H9 (cell line): ENCODE measurements at regions not wholly inside any gene's neighbourhood (a gene's known extent, or its start where the extent isn't known, plus 50 kb on each side); places are given as distances from the start of the nearest gene placed in this dataset.

ENCODE experiments used
- DNase-seq: peaks from one replicate; pipeline ENCODE4 v3.0.0-alpha.2; 2017
- H2AFZ ChIP-seq: one replicate; pipeline ENCODE4 v1.6.1; 2013; ENCODE audit warnings: mild to moderate bottlenecking, low read length, control low read depth, moderate library complexity
- H2AK5ac ChIP-seq: 2 replicates; pipeline ENCODE4 v1.6.1; 2013; ENCODE audit warnings: low read length, control low read depth, mixed read lengths; ENCODE audit not compliant: insufficient read length
- H2BK120ac ChIP-seq: one replicate; pipeline ENCODE4 v1.6.1; 2013; ENCODE audit warnings: low read depth, mild to moderate bottlenecking, low read length, control low read depth, inconsistent platforms; ENCODE audit not compliant: poor library complexity, severe bottlenecking
- H2BK12ac ChIP-seq: 2 replicates; pipeline ENCODE4 v1.6.1; 2013; ENCODE audit warnings: low read length, control low read depth, mixed read lengths, low read depth; ENCODE audit not compliant: insufficient read length
- H2BK15ac ChIP-seq: 2 replicates; pipeline ENCODE4 v1.6.1; 2013; ENCODE audit warnings: low read depth, low read length, control low read depth
- H2BK20ac ChIP-seq: one replicate; pipeline ENCODE4 v1.6.1; 2013; ENCODE audit warnings: low read depth, mild to moderate bottlenecking, low read length, control low read depth, inconsistent platforms; ENCODE audit not compliant: poor library complexity, severe bottlenecking
- H2BK5ac ChIP-seq: 2 replicates; pipeline ENCODE4 v1.6.1; 2013; ENCODE audit warnings: low read length, control low read depth, mixed read lengths; ENCODE audit not compliant: insufficient read length
- H3K14ac ChIP-seq: 2 replicates; pipeline ENCODE4 v1.6.1; 2013; ENCODE audit warnings: low read length, control low read depth; ENCODE audit not compliant: insufficient read depth
- H3K18ac ChIP-seq: 2 replicates; pipeline ENCODE4 v1.6.1; 2013; ENCODE audit warnings: low read depth, mild to moderate bottlenecking, mixed read lengths, low read length, control low read depth; ENCODE audit not compliant: insufficient read length
- H3K23ac ChIP-seq: 2 replicates; pipeline ENCODE4 v1.6.1; 2013; ENCODE audit warnings: low read length, control low read depth, mixed read lengths, low read depth; ENCODE audit not compliant: insufficient read length
- H3K23me2 ChIP-seq: 2 replicates; pipeline ENCODE4 v1.6.1; 2013; ENCODE audit warnings: low read depth, mild to moderate bottlenecking, mixed read lengths, low read length, control low read depth; ENCODE audit not compliant: insufficient read length, poor library complexity, severe bottlenecking
- H3K27ac ChIP-seq: 2 replicates; pipeline ENCODE4 v1.5.1; 2013; ENCODE audit warnings: low read length, control low read depth, mixed read lengths, low read depth; ENCODE audit not compliant: insufficient read length
- H3K27me3 ChIP-seq: 2 replicates; pipeline ENCODE4 v1.6.1; 2013; ENCODE audit warnings: low read length, control low read depth, inconsistent platforms; ENCODE audit not compliant: insufficient read depth
- H3K4ac ChIP-seq: 2 replicates; pipeline ENCODE4 v1.6.1; 2013; ENCODE audit warnings: low read depth, mild to moderate bottlenecking, control low read depth, inconsistent platforms, low read length, moderate library complexity
- H3K4me1 ChIP-seq: 2 replicates; pipeline ENCODE4 v1.6.1; 2013; ENCODE audit warnings: low read length, control low read depth, inconsistent platforms; ENCODE audit not compliant: insufficient read depth
- H3K4me2 ChIP-seq: 2 replicates; pipeline ENCODE4 v1.6.1; 2013; ENCODE audit warnings: low read length, control low read depth, mixed read lengths; ENCODE audit not compliant: insufficient read length, insufficient read depth
- H3K56ac ChIP-seq: 2 replicates; pipeline ENCODE4 v1.6.1; 2013; ENCODE audit warnings: low read depth, mild to moderate bottlenecking, mixed read lengths, low read length, control low read depth; ENCODE audit not compliant: insufficient read length
- H3K79me1 ChIP-seq: 2 replicates; pipeline ENCODE4 v1.6.1; 2013; ENCODE audit warnings: low read depth, mild to moderate bottlenecking, moderate library complexity, low read length, control low read depth, inconsistent platforms; ENCODE audit not compliant: insufficient read depth, poor library complexity, severe bottlenecking
- H3K79me2 ChIP-seq: 2 replicates; pipeline ENCODE4 v1.6.1; 2013; ENCODE audit warnings: low read length, control low read depth, inconsistent platforms; ENCODE audit not compliant: insufficient read depth
- H3K9ac ChIP-seq: 2 replicates; pipeline ENCODE4 v1.6.1; 2013; ENCODE audit warnings: low read length, control low read depth, mixed read lengths; ENCODE audit not compliant: insufficient read length; ENCODE audit errors: extremely low read depth
- H3K9me3 ChIP-seq: one replicate; pipeline ENCODE4 v1.6.1; 2013; ENCODE audit warnings: low read depth, low read length, inconsistent platforms; ENCODE audit not compliant: control insufficient read depth
- H3T11ph ChIP-seq: one replicate; pipeline ENCODE4 v1.6.1; 2013; ENCODE audit warnings: mild to moderate bottlenecking, low read length, control low read depth, inconsistent platforms
- H4K20me1 ChIP-seq: one replicate; pipeline ENCODE4 v1.6.1; 2013; ENCODE audit not compliant: control insufficient read depth, insufficient read length, insufficient read depth
- H4K5ac ChIP-seq: 2 replicates; pipeline ENCODE4 v1.6.1; 2013; ENCODE audit warnings: low read depth, mild to moderate bottlenecking, mixed read lengths, low read length, control low read depth; ENCODE audit not compliant: insufficient read length
- H4K8ac ChIP-seq: replicated peaks from 2 replicates; pipeline ENCODE4 v1.6.1; 2013; ENCODE audit warnings: low read length, control low read depth, mixed read lengths, low read depth; ENCODE audit not compliant: insufficient read length
- H4K91ac ChIP-seq: 2 replicates; pipeline ENCODE4 v1.6.1; 2013; ENCODE audit warnings: low read depth, mild to moderate bottlenecking, moderate library complexity, mixed read lengths, low read length, control low read depth; ENCODE audit not compliant: insufficient read length
- H3K27ac Mint-ChIP-seq, 3 experiments: 2 replicates in 2 of 3; 3 replicates in 1 of 3; pipeline ENCODE4 v1.8.0; 2020 to 2021; ENCODE audit warnings: mixed read lengths in 3 of 3, mild to moderate bottlenecking in 1 of 3, moderate library complexity in 1 of 3
- H3K27me3 Mint-ChIP-seq: 2 replicates; pipeline ENCODE4 v1.8.0; 2021; ENCODE audit warnings: low read depth, mild to moderate bottlenecking, moderate library complexity, mixed read lengths
- H3K36me3 Mint-ChIP-seq, 3 experiments: 2 replicates in 2 of 3; 3 replicates in 1 of 3; pipeline ENCODE4 v1.8.0; 2020 to 2021; ENCODE audit warnings: low read depth in 3 of 3, mixed read lengths in 3 of 3; ENCODE audit not compliant: insufficient read depth in 1 of 3
- H3K4me1 Mint-ChIP-seq, 2 experiments: 2 replicates each; pipeline ENCODE4 v1.8.0; 2020; ENCODE audit warnings: mixed read lengths in 2 of 2
- H3K4me3 Mint-ChIP-seq, 2 experiments: 2 replicates in 1 of 2; 3 replicates in 1 of 2; pipeline ENCODE4 v1.8.0; 2020 to 2021; ENCODE audit warnings: mild to moderate bottlenecking in 2 of 2, mixed read lengths in 2 of 2, moderate library complexity in 1 of 2
- H3K9me3 Mint-ChIP-seq, 2 experiments: 2 replicates in 1 of 2; 3 replicates in 1 of 2; pipeline ENCODE4 v1.8.0; 2020; ENCODE audit warnings: mild to moderate bottlenecking in 2 of 2, mixed read lengths in 2 of 2, moderate library complexity in 1 of 2
- CTCF ChIP-seq: fragments of 200-600 bp; sonication (generic); conservative IDR thresholded peaks from 3 replicates; pipeline ENCODE4 v1.8.0; 2021; ENCODE audit warnings: antibody characterized with exemption, mild to moderate bottlenecking
- WGBS: extraction: QIAGEN DNeasy Blood & Tissue Kit; methylation state at CpG from one replicate; pipeline ENCODE4 v1.1.7; 2013; ENCODE audit warnings: missing lambda C conversion rate, low lambda C conversion rate, mixed read lengths; ENCODE audit not compliant: insufficient read length; ENCODE audit errors: extremely low coverage; 5-methylcytosine and 5-hydroxymethylcytosine counted together

- peaks cover 48 to 60% of the 10 kb centered on the region in 2 experiments for H3K4me1 Mint-ChIP-seq
These were observed 555.2 kb downstream of the OMA1 start for GRCh38 chr1:57991289-57991688.

More at GRCh38 chr1:57991289-57991688, 555.2 kb downstream of the OMA1 start:
- Histone ChIP-seq H3K79me1 (no peaks in the 10 kb centered on the region), H2BK20ac (no peak overlapping the region), H3K18ac (no peak overlapping the region), H3K27me3 (no peaks in the 10 kb centered on the region), H3T11ph (no peak overlapping the region), H3K4me2 (no peak overlapping the region), H2BK15ac (no peak overlapping the region), H3K23ac (no peak overlapping the region), H2BK120ac (no peak overlapping the region), H4K20me1 (no peaks in the 10 kb centered on the region), H3K9me3 (no peaks in the 10 kb centered on the region), H3K23me2 (no peaks in the 10 kb centered on the region), H3K9ac (no peak overlapping the region), H3K27ac (no peak overlapping the region), H2AK5ac (no peak overlapping the region), H2AFZ (no peak overlapping the region), H4K91ac (no peak overlapping the region), H2BK12ac (no peak overlapping the region), H4K5ac (no peak overlapping the region), H3K56ac (no peak overlapping the region), H3K4me1 (peaks cover 6% of the 10 kb centered on the region), H3K14ac (no peak overlapping the region; the same call in 1 of the 2 replicates), H4K8ac (no peak overlapping the region), H3K79me2 (no peaks in the 10 kb centered on the region), H2BK5ac (no peak overlapping the region), H3K4ac (no peak overlapping the region)
- no peaks in the 10 kb centered on the region for H3K9me3 Mint-ChIP-seq
- DNase-seq: no peak
- H3K27me3 Mint-ChIP-seq: no peaks in the 10 kb centered on the region; the same call in 1 of the 2 replicates
- WGBS: no CpG with 5 or more reads among the region's 7 CpGs
- no peak overlapping the region for H3K4me3 Mint-ChIP-seq
- peaks cover 0 to 2% (median 2%) of the 10 kb centered on the region in 3 experiments; a peak in 1 of 7 replicates for H3K36me3 Mint-ChIP-seq
- TF ChIP-seq CTCF: no peak
- H3K27ac Mint-ChIP-seq: no peak overlapping the region
